GM23338 (cell line): ENCODE measurements at regions not wholly inside any gene's neighbourhood (a gene's known extent, or its start where the extent isn't known, plus 50 kb on each side); places are given as distances from the start of the nearest gene placed in this dataset.

Source experiments
- ATAC-seq: fragments of 200-7000 bp; cut with Tn5 transposase; 3 replicates; pipeline ENCODE4 v1.9.1; 2020
- DNase-seq: peaks from one replicate; pipeline ENCODE4 v3.0.0-alpha.2; 2015; ENCODE audit warnings: low spot score
- H2AFZ ChIP-seq: fragments of 200-600 bp; sonication (generic); 2 replicates; pipeline ENCODE4 v1.8.0; 2016; ENCODE audit warnings: antibody characterized with exemption, mild to moderate bottlenecking, moderate library complexity
- H3F3A ChIP-seq: fragments of 200-600 bp; sonication (generic); replicated peaks from 2 replicates; pipeline ENCODE4 v1.8.0; 2017; ENCODE audit warnings: antibody characterized with exemption, mixed run types, low read depth
- H3K27ac ChIP-seq: fragments of 200-600 bp; sonication (generic); 2 replicates; pipeline ENCODE4 v1.6.1; 2016; ENCODE audit warnings: low read depth
- H3K27me3 ChIP-seq: fragments of 200-600 bp; sonication (generic); 2 replicates; pipeline ENCODE4 v1.8.0; 2016; ENCODE audit warnings: mild to moderate bottlenecking, mixed run types, moderate library complexity; ENCODE audit not compliant: insufficient read depth
- H3K36me3 ChIP-seq: fragments of 200-600 bp; sonication (generic); 2 replicates; pipeline ENCODE4 v1.8.0; 2016; ENCODE audit warnings: mild to moderate bottlenecking; ENCODE audit not compliant: insufficient read depth
- H3K4me1 ChIP-seq: fragments of 200-600 bp; sonication (generic); 2 replicates; pipeline ENCODE4 v1.8.0; 2016; ENCODE audit warnings: mild to moderate bottlenecking, moderate library complexity; ENCODE audit not compliant: insufficient read depth
- H3K4me2 ChIP-seq: fragments of 200-600 bp; sonication (generic); 2 replicates; pipeline ENCODE4 v1.7.1; 2017; ENCODE audit warnings: mixed run types
- H3K4me3 ChIP-seq: fragments of 200-600 bp; sonication (generic); 2 replicates; pipeline ENCODE4 v1.6.1; 2016; ENCODE audit warnings: mixed run types
- H3K79me2 ChIP-seq: fragments of 200-600 bp; sonication (generic); replicated peaks from 2 replicates; pipeline ENCODE4 v1.8.0; 2017; ENCODE audit warnings: mild to moderate bottlenecking; ENCODE audit not compliant: insufficient read depth
- H3K9me2 ChIP-seq: fragments of 200-600 bp; sonication (generic); 2 replicates; pipeline ENCODE4 v1.8.0; 2017; ENCODE audit not compliant: insufficient read depth
- H4K20me1 ChIP-seq: fragments of 200-600 bp; sonication (generic); replicated peaks from 2 replicates; pipeline ENCODE4 v1.8.0; 2017; ENCODE audit warnings: mild to moderate bottlenecking; ENCODE audit not compliant: insufficient read depth
- H3K27ac Mint-ChIP-seq: 2 replicates; pipeline ENCODE4 v1.8.0; 2020; ENCODE audit warnings: inconsistent platforms, mild to moderate bottlenecking, moderate library complexity, mixed read lengths
- H3K27me3 Mint-ChIP-seq: 3 replicates; pipeline ENCODE4 v1.8.0; 2022; ENCODE audit warnings: low read depth, mild to moderate bottlenecking, moderate library complexity, mixed read lengths, inconsistent platforms; ENCODE audit not compliant: insufficient read depth, poor library complexity
- H3K36me3 Mint-ChIP-seq: 3 replicates; pipeline ENCODE4 v1.8.0; 2021; ENCODE audit warnings: low read depth, mild to moderate bottlenecking, inconsistent platforms, moderate library complexity, mixed read lengths
- H3K4me1 Mint-ChIP-seq: 3 replicates; pipeline ENCODE4 v1.8.0; 2020; ENCODE audit warnings: mild to moderate bottlenecking, inconsistent platforms, mixed read lengths
- H3K4me3 Mint-ChIP-seq: 3 replicates; pipeline ENCODE4 v1.8.0; 2021; ENCODE audit warnings: moderate library complexity, mild to moderate bottlenecking, inconsistent platforms, mixed read lengths
- H3K9me3 Mint-ChIP-seq: 3 replicates; pipeline ENCODE4 v1.8.0; 2020; ENCODE audit warnings: moderate library complexity, mild to moderate bottlenecking, inconsistent platforms, mixed read lengths
- EZH2 ChIP-seq: fragments of 200-600 bp; sonication (generic); IDR thresholded peaks from one replicate; pipeline ENCODE4 v1.8.0; 2017; ENCODE audit warnings: antibody characterized with exemption, mild to moderate bottlenecking, low read depth; ENCODE audit not compliant: unreplicated experiment
- EZH2phosphoT487 ChIP-seq: fragments of 200-600 bp; sonication (generic); IDR thresholded peaks from one replicate; pipeline ENCODE4 v1.8.1; 2018; ENCODE audit warnings: antibody characterized with exemption; ENCODE audit not compliant: unreplicated experiment
- JUNB ChIP-seq: IDR thresholded peaks from one replicate; pipeline ENCODE4 v1.6.1; 2016; ENCODE audit warnings: antibody characterized with exemption; ENCODE audit not compliant: unreplicated experiment
- NANOG ChIP-seq: IDR thresholded peaks from 2 replicates; pipeline ENCODE4 v1.6.1; 2016; ENCODE audit warnings: antibody characterized with exemption, borderline replicate concordance
- POLR2AphosphoS5 ChIP-seq: IDR thresholded peaks from 2 replicates; pipeline ENCODE4 v1.6.1; 2016; ENCODE audit warnings: antibody characterized with exemption, low read depth
- STAT1 ChIP-seq: IDR thresholded peaks from one replicate; pipeline ENCODE4 v1.6.1; 2016; ENCODE audit warnings: antibody characterized with exemption; ENCODE audit not compliant: unreplicated experiment
- ZNF114 ChIP-seq: fragments of 250-450 bp; sonication (Bioruptor Pico); IDR thresholded peaks from 2 replicates; pipeline ENCODE4 v1.5.0; 2020; ENCODE audit warnings: mild to moderate bottlenecking, moderate library complexity
- ZNF331 ChIP-seq: fragments of 250-450 bp; sonication (Bioruptor Pico); IDR thresholded peaks from 2 replicates; pipeline ENCODE4 v1.5.0; 2020; ENCODE audit warnings: low read depth, mild to moderate bottlenecking, moderate library complexity
- TF ChIP-seq, protein P1 (sequence below), 2 experiments: fragments of 200-600 bp in 1 of 2; sonication (generic) in 1 of 2; conservative IDR thresholded peaks; 2 replicates each; pipeline versions ENCODE4 v1.5.1 to v1.6.1; 2016 to 2017; ENCODE audit warnings: antibody characterized with exemption in 2 of 2, low read depth in 2 of 2, mild to moderate bottlenecking in 2 of 2, moderate library complexity in 1 of 2
- TF ChIP-seq, protein P2 (sequence below): fragments of 250-450 bp; sonication (Bioruptor Pico); IDR thresholded peaks from 2 replicates; pipeline ENCODE4 v1.5.0; 2020; ENCODE audit warnings: mild to moderate bottlenecking, moderate library complexity

DNA sequence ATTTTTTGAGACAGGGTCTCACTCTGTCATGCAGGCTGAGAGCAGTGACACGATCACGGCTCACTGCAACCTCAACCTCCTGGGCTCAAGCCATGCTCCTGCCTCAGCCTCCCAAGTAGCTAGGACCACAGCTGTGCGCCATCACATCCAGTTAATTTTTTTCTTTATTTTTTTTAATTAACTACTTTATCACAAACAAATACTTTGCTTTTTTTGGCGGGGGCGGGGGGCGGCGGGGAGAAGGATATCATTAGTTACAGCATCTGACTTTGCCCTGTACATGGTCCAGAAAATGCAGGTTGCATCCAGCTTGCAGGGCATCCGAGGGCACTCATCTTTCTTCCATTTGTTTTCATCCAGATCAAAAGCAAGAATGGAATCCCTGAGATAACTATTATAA, 201.8 kb upstream of the IER5L start:
- TF ChIP-seq ZNF114 = no peak
- TF ChIP-seq EZH2 = no peak
- TF ChIP-seq STAT1 = no peak
- TF ChIP-seq NANOG = no peak
- no peak for TF ChIP-seq POLR2AphosphoS5
- Histone ChIP-seq H2AFZ (no peak overlapping the region), H3F3A (0 out of 2 replicates have a peak, but pooled peaks cover 9% of the 10 kb centered on the region), H3K79me2 (no peaks in the 10 kb centered on the region), H3K4me1 (peaks cover 12% of the 10 kb centered on the region), H3K4me2 (no peak overlapping the region), H3K36me3 (no peaks in the 10 kb centered on the region), H3K4me3 (no peak overlapping the region), H3K27ac (no peak overlapping the region), H3K9me2 (no peaks in the 10 kb centered on the region), H3K27me3 (peaks cover 23% of the 10 kb centered on the region), H4K20me1 (no peaks in the 10 kb centered on the region)
- Mint-ChIP-seq H3K36me3 (no peaks in the 10 kb centered on the region), H3K27me3 (peaks cover 17% of the 10 kb centered on the region), H3K9me3 (peaks cover 2% of the 10 kb centered on the region; the same call in 1 of the 3 replicates), H3K4me1 (peaks cover 32% of the 10 kb centered on the region), H3K27ac (no peak overlapping the region), H3K4me3 (no peak overlapping the region; the same call in 2 of the 3 replicates)
- ATAC-seq (no peak), DNase-seq (no peak)

DNA sequence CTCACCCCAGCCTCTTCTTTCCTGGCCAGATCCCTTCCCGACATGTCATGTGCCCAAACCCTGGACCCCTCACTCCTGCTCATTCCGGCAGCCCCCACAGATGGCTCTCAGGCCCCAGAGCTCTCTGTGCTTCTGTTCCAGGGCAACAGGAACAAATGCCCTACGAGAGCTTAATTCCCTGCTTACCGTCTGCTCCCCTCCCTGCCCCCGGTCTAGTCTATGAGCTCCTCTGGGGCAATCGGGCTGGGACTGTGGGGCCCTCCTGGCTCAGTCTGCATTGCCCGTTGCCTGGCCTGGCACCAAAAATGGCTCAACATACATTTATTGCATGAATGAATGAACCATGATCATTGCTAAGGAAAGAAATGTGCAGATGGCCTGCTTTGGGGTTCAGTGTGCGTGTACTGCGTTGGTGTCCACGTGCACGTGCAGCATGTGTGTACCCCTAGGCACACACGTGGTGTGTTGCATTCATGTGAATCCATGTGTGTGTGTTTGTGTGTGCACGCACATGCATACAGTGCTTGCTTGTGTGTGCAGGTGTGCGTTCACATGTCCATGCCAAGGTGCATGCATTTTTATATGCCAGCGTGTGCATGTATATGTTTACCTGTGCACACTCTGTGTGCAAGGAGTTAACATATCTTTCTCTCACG, 201.2 kb upstream of the IER5L start:
- Histone ChIP-seq H3K36me3 (no peaks in the 10 kb centered on the region), H2AFZ (no peak overlapping the region), H3K4me2 (no peak overlapping the region), H3K27me3 (peaks cover 17% of the 10 kb centered on the region), H3K4me3 (no peak overlapping the region), H3K27ac (no peak overlapping the region), H3K9me2 (no peaks in the 10 kb centered on the region), H3K79me2 (no peaks in the 10 kb centered on the region), H3K4me1 (peaks cover 12% of the 10 kb centered on the region), H3F3A (0 out of 2 replicates have a peak, but pooled peaks cover 9% of the 10 kb centered on the region), H4K20me1 (no peaks in the 10 kb centered on the region)
- no peak for DNase-seq
- Mint-ChIP-seq H3K4me3 (no peak overlapping the region), H3K36me3 (no peaks in the 10 kb centered on the region), H3K4me1 (peaks cover 32% of the 10 kb centered on the region), H3K9me3 (peaks cover 8% of the 10 kb centered on the region; the same call in 1 of the 3 replicates), H3K27ac (no peak overlapping the region), H3K27me3 (peaks cover 14% of the 10 kb centered on the region)
- ATAC-seq = no peak
- TF ChIP-seq, protein P1, sequence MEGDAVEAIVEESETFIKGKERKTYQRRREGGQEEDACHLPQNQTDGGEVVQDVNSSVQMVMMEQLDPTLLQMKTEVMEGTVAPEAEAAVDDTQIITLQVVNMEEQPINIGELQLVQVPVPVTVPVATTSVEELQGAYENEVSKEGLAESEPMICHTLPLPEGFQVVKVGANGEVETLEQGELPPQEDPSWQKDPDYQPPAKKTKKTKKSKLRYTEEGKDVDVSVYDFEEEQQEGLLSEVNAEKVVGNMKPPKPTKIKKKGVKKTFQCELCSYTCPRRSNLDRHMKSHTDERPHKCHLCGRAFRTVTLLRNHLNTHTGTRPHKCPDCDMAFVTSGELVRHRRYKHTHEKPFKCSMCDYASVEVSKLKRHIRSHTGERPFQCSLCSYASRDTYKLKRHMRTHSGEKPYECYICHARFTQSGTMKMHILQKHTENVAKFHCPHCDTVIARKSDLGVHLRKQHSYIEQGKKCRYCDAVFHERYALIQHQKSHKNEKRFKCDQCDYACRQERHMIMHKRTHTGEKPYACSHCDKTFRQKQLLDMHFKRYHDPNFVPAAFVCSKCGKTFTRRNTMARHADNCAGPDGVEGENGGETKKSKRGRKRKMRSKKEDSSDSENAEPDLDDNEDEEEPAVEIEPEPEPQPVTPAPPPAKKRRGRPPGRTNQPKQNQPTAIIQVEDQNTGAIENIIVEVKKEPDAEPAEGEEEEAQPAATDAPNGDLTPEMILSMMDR (conservative IDR thresholded peaks at IDR 0.05; ENCODE audit: low read depth in 2 of 2) = no peak
- TF ChIP-seq JUNB (no peak), EZH2phosphoT487 (no peak), POLR2AphosphoS5 (no peak), STAT1 (no peak), EZH2 (no peak), ZNF331 (CRISPR knock-in tag) (no peak)
- TF ChIP-seq, protein P2, sequence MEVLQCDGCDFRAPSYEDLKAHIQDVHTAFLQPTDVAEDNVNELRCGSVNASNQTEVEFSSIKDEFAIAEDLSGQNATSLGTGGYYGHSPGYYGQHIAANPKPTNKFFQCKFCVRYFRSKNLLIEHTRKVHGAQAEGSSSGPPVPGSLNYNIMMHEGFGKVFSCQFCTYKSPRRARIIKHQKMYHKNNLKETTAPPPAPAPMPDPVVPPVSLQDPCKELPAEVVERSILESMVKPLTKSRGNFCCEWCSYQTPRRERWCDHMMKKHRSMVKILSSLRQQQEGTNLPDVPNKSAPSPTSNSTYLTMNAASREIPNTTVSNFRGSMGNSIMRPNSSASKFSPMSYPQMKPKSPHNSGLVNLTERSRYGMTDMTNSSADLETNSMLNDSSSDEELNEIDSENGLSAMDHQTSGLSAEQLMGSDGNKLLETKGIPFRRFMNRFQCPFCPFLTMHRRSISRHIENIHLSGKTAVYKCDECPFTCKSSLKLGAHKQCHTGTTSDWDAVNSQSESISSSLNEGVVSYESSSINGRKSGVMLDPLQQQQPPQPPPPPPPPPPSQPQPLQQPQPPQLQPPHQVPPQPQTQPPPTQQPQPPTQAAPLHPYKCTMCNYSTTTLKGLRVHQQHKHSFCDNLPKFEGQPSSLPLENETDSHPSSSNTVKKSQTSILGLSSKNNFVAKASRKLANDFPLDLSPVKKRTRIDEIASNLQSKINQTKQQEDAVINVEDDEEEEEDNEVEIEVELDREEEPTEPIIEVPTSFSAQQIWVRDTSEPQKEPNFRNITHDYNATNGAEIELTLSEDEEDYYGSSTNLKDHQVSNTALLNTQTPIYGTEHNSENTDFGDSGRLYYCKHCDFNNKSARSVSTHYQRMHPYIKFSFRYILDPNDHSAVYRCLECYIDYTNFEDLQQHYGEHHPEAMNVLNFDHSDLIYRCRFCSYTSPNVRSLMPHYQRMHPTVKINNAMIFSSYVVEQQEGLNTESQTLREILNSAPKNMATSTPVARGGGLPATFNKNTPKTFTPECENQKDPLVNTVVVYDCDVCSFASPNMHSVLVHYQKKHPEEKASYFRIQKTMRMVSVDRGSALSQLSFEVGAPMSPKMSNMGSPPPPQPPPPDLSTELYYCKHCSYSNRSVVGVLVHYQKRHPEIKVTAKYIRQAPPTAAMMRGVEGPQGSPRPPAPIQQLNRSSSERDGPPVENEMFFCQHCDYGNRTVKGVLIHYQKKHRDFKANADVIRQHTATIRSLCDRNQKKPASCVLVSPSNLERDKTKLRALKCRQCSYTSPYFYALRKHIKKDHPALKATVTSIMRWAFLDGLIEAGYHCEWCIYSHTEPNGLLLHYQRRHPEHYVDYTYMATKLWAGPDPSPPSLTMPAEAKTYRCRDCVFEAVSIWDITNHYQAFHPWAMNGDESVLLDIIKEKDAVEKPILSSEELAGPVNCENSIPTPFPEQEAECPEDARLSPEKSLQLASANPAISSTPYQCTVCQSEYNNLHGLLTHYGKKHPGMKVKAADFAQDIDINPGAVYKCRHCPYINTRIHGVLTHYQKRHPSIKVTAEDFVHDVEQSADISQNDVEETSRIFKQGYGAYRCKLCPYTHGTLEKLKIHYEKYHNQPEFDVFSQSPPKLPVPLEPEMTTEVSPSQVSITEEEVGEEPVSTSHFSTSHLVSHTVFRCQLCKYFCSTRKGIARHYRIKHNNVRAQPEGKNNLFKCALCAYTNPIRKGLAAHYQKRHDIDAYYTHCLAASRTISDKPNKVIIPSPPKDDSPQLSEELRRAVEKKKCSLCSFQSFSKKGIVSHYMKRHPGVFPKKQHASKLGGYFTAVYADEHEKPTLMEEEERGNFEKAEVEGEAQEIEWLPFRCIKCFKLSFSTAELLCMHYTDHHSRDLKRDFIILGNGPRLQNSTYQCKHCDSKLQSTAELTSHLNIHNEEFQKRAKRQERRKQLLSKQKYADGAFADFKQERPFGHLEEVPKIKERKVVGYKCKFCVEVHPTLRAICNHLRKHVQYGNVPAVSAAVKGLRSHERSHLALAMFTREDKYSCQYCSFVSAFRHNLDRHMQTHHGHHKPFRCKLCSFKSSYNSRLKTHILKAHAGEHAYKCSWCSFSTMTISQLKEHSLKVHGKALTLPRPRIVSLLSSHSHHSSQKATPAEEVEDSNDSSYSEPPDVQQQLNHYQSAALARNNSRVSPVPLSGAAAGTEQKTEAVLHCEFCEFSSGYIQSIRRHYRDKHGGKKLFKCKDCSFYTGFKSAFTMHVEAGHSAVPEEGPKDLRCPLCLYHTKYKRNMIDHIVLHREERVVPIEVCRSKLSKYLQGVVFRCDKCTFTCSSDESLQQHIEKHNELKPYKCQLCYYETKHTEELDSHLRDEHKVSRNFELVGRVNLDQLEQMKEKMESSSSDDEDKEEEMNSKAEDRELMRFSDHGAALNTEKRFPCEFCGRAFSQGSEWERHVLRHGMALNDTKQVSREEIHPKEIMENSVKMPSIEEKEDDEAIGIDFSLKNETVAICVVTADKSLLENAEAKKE (CRISPR knock-in tag) = no peak
